GM12865 (cell line): ENCODE measurements at regions not wholly inside any gene's neighbourhood (a gene's known extent, or its start where the extent isn't known, plus 50 kb on each side); places are given as distances from the start of the nearest gene placed in this dataset.

Experiments
- DNase-seq: peaks from one replicate; pipeline ENCODE4 v3.0.0; 2010; ENCODE audit warnings: low read depth
- H3K4me3 ChIP-seq: 2 replicates; pipeline ENCODE4 v1.5.1; 2011; ENCODE audit warnings: mild to moderate bottlenecking, low read depth, low read length, control low read depth
- TF ChIP-seq, protein P1 (sequence below): IDR thresholded peaks from 2 replicates; pipeline ENCODE4 v1.5.1; 2011; ENCODE audit warnings: low read length, control low read depth, low read depth, inconsistent platforms; ENCODE audit not compliant: insufficient read depth; ENCODE audit errors: missing control alignments

DNA sequence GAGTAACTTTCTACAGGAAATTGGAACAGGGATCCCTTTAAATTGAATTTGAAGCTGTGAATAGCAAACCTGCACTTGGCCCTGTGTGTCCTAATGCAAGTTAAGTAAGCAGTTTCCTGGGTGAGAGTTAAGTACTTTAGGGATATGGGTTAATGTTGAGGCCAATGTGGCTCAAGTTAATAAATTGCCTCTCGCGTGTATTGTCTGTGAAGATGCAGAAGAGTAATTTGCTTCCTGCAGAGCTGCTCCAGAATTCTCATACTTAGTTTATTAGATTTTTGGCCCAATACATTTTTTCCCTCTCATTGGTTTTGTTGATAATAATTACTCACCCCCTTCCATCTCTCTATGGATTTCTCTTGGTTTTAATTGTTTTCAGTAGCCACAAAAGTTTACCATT, 86.5 kb downstream of the SLC25A47 start:
- TF ChIP-seq, protein P1, sequence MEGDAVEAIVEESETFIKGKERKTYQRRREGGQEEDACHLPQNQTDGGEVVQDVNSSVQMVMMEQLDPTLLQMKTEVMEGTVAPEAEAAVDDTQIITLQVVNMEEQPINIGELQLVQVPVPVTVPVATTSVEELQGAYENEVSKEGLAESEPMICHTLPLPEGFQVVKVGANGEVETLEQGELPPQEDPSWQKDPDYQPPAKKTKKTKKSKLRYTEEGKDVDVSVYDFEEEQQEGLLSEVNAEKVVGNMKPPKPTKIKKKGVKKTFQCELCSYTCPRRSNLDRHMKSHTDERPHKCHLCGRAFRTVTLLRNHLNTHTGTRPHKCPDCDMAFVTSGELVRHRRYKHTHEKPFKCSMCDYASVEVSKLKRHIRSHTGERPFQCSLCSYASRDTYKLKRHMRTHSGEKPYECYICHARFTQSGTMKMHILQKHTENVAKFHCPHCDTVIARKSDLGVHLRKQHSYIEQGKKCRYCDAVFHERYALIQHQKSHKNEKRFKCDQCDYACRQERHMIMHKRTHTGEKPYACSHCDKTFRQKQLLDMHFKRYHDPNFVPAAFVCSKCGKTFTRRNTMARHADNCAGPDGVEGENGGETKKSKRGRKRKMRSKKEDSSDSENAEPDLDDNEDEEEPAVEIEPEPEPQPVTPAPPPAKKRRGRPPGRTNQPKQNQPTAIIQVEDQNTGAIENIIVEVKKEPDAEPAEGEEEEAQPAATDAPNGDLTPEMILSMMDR, result no peak
- no peak overlapping the region for H3K4me3 ChIP-seq
- no peak for DNase-seq

DNA sequence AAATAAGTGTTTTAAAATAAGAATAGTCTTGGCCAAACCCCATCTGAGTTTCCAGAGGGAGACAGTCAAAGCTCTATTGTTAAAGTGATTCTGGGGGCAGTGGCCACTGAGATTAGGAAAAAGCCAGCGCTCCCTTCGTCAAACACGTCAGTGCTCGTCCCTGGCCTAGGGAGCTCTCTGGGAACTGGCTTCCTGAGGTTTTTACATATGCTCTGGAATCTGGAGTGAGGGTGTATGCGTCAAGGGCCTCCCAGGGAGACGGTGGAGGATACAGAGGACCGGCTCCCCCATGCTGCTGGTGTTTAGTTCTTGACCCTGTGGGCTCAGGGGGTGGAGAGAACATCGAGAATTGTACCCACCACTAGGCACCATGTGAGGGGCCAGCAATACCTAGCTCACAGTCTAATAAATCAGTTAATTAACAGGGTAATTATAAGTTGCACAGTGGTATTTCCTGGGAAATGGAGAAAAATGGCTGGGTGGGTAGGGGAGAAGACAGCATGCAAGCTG, 87.0 kb downstream of the SLC25A47 start:
- DNase-seq, result no peak
- H3K4me3 ChIP-seq, result no peak overlapping the region

DNA sequence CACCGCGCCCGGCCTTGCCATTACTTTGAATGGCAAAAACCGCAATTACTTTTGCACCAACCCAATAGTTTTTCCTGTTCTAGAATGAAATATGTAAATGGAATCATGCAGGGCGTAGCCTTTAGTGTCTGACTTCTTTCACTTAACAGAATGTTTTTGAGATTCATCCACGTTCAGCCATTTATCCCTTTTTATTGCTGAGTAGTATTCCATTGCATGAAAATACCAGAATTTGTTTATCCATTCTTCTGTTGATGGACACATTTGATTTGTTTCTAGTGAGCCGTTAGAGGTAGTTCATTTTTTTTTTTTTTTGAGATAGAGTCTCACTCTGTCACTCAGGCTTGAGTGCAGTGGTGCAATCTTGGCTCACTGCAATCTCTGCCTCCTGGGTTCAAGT, 90.6 kb downstream of the SLC25A47 start:
- no peak for DNase-seq
- TF ChIP-seq, protein P1, result no peak
- H3K4me3 ChIP-seq, result no peak overlapping the region

More for the DNA sequence above, 87.0 kb downstream of the SLC25A47 start:
- TF ChIP-seq, protein P1, result no peak

DNA sequence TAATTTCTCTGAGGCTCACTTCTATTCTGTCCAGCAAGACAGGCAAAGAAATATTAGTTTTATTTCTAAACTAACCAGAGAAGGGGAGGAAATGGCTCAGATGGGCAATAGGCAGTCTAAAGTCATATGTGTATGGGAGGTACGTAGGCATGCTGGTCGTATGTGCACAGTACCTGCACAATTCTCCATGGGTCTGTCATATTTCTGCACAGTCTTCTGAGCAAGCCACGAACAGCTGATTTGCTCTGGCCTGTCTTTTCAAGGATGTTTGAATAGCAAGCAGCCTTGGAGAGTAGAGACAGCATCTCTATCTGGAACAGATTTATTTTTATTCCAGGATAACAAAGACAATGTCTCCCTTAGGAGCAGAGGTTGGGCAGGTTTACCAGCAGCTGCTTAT, 92.1 kb downstream of the SLC25A47 start:
- TF ChIP-seq, protein P1, result no peak
- no peak for DNase-seq
- H3K4me3 ChIP-seq, result no peak overlapping the region

DNA sequence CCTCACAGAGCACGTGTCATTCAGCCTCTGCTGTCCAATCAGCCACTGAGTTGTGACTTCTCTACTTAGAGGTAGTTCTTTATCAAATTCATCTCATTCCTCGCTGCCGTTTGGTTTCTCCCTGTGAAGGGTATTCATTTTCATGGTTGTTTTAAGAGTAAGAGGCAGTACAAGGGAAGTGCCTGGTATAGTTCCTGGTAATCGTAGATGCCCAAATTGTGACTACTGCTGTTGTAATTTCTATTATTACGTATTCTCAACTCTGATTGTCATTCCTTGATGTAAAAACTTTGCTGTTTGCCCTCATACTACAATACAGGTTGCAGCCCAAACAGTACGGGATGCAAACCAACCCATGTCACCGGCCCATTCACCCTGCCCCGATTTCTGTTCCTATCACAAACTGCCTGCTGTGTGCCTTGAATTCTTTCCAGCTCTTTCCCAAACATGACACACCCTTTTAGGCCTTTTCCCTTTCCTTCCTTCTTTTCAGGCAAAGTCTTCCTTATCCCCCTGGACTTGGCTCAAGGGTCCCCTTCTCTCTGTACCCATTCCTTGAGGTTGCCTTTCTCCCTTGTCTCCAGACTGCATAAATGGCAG, 93.0 kb downstream of the SLC25A47 start:
- TF ChIP-seq, protein P1, result no peak
- no peak for DNase-seq
- no peak overlapping the region for H3K4me3 ChIP-seq

- no peak overlapping the region for H3K4me3 ChIP-seq
- no peak for DNase-seq
- TF ChIP-seq, protein P1, result no peak
Observed at GRCh38 chr14:100416921-100417860, 94.1 kb downstream of the SLC25A47 start.

DNA sequence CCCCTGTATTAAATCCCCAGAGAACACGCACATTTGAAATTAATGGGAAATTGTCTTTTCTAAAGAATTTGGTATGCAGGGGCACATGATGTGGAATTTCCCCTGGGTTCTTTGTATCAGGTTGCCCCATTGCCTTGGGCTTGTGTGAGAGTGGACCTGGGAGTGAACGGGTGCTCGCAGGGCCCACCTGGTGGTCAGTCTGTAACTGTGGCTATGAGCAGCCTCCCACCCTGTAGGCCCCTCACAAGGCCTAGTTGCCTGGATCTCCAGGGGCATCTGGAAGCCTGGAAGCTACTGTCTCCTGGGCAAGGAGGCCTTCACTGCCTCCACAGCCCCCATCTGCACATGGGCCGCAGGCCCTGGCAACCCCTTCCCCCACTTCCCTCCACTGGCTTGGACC, 96.7 kb downstream of the SLC25A47 start:
- TF ChIP-seq, protein P1, result no peak
- H3K4me3 ChIP-seq, result no peak overlapping the region
- no peak for DNase-seq
